ENCODE measurements at regions not wholly inside any gene's neighbourhood (a gene's known extent, or its start where the extent isn't known, plus 50 kb on each side); places are given as distances from the start of the nearest gene placed in this dataset.

DNA sequence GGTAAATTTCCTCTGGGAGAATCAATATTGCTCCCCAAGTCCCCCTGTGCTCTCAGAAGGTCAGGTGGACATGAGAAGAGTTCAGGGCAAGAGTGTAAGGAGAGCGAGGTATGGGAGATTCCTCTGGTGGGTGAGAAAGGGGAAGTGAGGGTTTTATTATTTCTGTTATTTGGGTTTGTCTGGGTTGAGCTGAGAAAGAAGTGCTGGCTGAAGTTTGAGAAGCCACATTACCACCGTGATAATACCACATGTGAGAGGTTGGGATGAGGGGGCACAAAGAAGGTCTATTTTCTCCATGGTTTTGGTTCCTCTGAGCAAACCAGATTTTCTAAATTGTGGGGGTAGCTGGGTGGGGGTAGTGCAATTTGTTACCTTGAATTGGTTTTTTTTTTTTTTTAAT, 350.4 kb downstream of the OSTF1 start:
- H3K27ac ChIP-seq (ENCODE audit: low read depth in 1 of 2, low read length in 2 of 2): no peak overlapping the region
- WGBS: 65% methylated on average over 2 of the region's 2 CpGs
- H3K9ac ChIP-seq (ENCODE audit: low read depth in 1 of 2, low read length in 2 of 2): no peak overlapping the region
- H3K9me3 ChIP-seq (ENCODE audit: control insufficient read depth in 4 of 4, low read length in 3 of 4): no peaks in the 10 kb centered on the region
- no peak for TF ChIP-seq TAF1 (conservative IDR thresholded peaks at IDR 0.05)
- no peaks in the 10 kb centered on the region for H3K4me1 ChIP-seq (ENCODE audit: control insufficient read depth in 4 of 4, insufficient read depth in 4 of 4, low read length in 3 of 4)
- H3K4me3 ChIP-seq (ENCODE audit: low read depth in 1 of 3, low read length in 3 of 3): no peak overlapping the region
- no peaks in the 10 kb centered on the region for H3K36me3 ChIP-seq (ENCODE audit: control insufficient read depth in 4 of 4, insufficient read depth in 3 of 4, low read depth in 1 of 4, low read length in 3 of 4)
- H3K27me3 ChIP-seq (ENCODE audit: control insufficient read depth in 4 of 4, insufficient read depth in 4 of 4, low read length in 3 of 4): no peaks in the 10 kb centered on the region
- DNase-seq (ENCODE audit: low spot score): no peak

DNA sequence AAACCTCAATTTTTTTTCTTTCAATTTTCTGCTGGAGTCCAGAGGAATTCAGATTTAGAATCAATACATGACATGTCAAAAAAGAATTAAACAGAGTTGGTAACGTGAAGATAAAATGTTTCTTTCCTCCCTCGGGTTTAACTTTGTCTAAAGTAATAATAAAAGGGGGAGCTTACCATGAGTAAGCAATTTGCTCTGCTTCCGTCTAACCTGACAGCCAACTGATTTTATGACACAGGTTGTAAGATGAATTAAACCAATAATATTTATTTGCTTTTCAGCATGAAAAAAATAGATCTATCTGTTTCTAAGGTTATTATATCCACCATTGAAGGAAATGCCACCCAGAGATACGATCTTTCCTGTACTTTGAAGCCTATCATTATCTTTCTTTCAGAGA, 352.6 kb downstream of the OSTF1 start:
- Histone ChIP-seq H3K27ac (ENCODE audit: low read depth in 1 of 2, low read length in 2 of 2) (no peak overlapping the region), H3K9me3 (ENCODE audit: control insufficient read depth in 4 of 4, low read length in 3 of 4) (no peaks in the 10 kb centered on the region), H3K4me1 (ENCODE audit: control insufficient read depth in 4 of 4, insufficient read depth in 4 of 4, low read length in 3 of 4) (no peaks in the 10 kb centered on the region), H3K9ac (ENCODE audit: low read depth in 1 of 2, low read length in 2 of 2) (no peak overlapping the region), H3K36me3 (ENCODE audit: control insufficient read depth in 4 of 4, insufficient read depth in 3 of 4, low read depth in 1 of 4, low read length in 3 of 4) (no peaks in the 10 kb centered on the region), H3K27me3 (ENCODE audit: control insufficient read depth in 4 of 4, insufficient read depth in 4 of 4, low read length in 3 of 4) (no peaks in the 10 kb centered on the region), H3K4me3 (ENCODE audit: low read depth in 1 of 3, low read length in 3 of 3) (no peak overlapping the region)
- no peak for DNase-seq (ENCODE audit: low spot score)
- TF ChIP-seq FOXA1 (IDR thresholded peaks at IDR 0.05): no peak
- TF ChIP-seq, protein P1, sequence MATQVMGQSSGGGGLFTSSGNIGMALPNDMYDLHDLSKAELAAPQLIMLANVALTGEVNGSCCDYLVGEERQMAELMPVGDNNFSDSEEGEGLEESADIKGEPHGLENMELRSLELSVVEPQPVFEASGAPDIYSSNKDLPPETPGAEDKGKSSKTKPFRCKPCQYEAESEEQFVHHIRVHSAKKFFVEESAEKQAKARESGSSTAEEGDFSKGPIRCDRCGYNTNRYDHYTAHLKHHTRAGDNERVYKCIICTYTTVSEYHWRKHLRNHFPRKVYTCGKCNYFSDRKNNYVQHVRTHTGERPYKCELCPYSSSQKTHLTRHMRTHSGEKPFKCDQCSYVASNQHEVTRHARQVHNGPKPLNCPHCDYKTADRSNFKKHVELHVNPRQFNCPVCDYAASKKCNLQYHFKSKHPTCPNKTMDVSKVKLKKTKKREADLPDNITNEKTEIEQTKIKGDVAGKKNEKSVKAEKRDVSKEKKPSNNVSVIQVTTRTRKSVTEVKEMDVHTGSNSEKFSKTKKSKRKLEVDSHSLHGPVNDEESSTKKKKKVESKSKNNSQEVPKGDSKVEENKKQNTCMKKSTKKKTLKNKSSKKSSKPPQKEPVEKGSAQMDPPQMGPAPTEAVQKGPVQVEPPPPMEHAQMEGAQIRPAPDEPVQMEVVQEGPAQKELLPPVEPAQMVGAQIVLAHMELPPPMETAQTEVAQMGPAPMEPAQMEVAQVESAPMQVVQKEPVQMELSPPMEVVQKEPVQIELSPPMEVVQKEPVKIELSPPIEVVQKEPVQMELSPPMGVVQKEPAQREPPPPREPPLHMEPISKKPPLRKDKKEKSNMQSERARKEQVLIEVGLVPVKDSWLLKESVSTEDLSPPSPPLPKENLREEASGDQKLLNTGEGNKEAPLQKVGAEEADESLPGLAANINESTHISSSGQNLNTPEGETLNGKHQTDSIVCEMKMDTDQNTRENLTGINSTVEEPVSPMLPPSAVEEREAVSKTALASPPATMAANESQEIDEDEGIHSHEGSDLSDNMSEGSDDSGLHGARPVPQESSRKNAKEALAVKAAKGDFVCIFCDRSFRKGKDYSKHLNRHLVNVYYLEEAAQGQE (IDR thresholded peaks at IDR 0.05): no peak
- TF ChIP-seq, protein P2, sequence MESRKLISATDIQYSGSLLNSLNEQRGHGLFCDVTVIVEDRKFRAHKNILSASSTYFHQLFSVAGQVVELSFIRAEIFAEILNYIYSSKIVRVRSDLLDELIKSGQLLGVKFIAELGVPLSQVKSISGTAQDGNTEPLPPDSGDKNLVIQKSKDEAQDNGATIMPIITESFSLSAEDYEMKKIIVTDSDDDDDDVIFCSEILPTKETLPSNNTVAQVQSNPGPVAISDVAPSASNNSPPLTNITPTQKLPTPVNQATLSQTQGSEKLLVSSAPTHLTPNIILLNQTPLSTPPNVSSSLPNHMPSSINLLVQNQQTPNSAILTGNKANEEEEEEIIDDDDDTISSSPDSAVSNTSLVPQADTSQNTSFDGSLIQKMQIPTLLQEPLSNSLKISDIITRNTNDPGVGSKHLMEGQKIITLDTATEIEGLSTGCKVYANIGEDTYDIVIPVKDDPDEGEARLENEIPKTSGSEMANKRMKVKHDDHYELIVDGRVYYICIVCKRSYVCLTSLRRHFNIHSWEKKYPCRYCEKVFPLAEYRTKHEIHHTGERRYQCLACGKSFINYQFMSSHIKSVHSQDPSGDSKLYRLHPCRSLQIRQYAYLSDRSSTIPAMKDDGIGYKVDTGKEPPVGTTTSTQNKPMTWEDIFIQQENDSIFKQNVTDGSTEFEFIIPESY (IDR thresholded peaks at IDR 0.05): no peak
- no peak for TF ChIP-seq YY1 (IDR thresholded peaks at IDR 0.05)
- no peak for TF ChIP-seq SP1 (IDR thresholded peaks at IDR 0.05)
- TF ChIP-seq, protein P3, sequence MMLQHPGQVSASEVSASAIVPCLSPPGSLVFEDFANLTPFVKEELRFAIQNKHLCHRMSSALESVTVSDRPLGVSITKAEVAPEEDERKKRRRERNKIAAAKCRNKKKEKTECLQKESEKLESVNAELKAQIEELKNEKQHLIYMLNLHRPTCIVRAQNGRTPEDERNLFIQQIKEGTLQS (IDR thresholded peaks at IDR 0.05): no peak
- TF ChIP-seq HNF4A (conservative IDR thresholded peaks at IDR 0.05): no peak
- no peak for TF ChIP-seq RAD21 (IDR thresholded peaks at IDR 0.05)
- TF ChIP-seq GABPA (IDR thresholded peaks at IDR 0.05 in 1 of 2, conservative IDR thresholded peaks at IDR 0.05 in 1 of 2): no peak
- TF ChIP-seq JUND (IDR thresholded peaks at IDR 0.05): no peak
- TF ChIP-seq TAF1 (conservative IDR thresholded peaks at IDR 0.05): no peak
- no peak for TF ChIP-seq NR2F2 (IDR thresholded peaks at IDR 0.05)
- TF ChIP-seq EGR1 (IDR thresholded peaks at IDR 0.05; ENCODE audit: low read depth in 2 of 2): no peak
- TF ChIP-seq, protein P4, sequence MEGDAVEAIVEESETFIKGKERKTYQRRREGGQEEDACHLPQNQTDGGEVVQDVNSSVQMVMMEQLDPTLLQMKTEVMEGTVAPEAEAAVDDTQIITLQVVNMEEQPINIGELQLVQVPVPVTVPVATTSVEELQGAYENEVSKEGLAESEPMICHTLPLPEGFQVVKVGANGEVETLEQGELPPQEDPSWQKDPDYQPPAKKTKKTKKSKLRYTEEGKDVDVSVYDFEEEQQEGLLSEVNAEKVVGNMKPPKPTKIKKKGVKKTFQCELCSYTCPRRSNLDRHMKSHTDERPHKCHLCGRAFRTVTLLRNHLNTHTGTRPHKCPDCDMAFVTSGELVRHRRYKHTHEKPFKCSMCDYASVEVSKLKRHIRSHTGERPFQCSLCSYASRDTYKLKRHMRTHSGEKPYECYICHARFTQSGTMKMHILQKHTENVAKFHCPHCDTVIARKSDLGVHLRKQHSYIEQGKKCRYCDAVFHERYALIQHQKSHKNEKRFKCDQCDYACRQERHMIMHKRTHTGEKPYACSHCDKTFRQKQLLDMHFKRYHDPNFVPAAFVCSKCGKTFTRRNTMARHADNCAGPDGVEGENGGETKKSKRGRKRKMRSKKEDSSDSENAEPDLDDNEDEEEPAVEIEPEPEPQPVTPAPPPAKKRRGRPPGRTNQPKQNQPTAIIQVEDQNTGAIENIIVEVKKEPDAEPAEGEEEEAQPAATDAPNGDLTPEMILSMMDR (IDR thresholded peaks at IDR 0.05; ENCODE audit: low read depth, low read length, missing input control): no peak
- TF ChIP-seq HNF4G (IDR thresholded peaks at IDR 0.05): no peak
- 68% methylated on average over 4 of the region's 4 CpGs for WGBS

All from liver (tissue), 8 donors.